Tibial nerve (tissue), 4 donors: ENCODE measurements at regions not wholly inside any gene's neighbourhood (a gene's known extent, or its start where the extent isn't known, plus 50 kb on each side); places are given as distances from the start of the nearest gene placed in this dataset.

ENCODE experiments used
- DNase-seq, 2 donors: peaks; one replicate each; pipeline ENCODE4 v3.0.0-alpha.2; 2019; ENCODE audit warnings: low spot score in 2 of 2
- H3K27ac ChIP-seq, 4 donors: fragments of 200-600 bp; sonication (generic) in 3 of 4; one replicate each; pipeline ENCODE4 v1.5.1; 2017 to 2019; ENCODE audit warnings: mild to moderate bottlenecking in 1 of 4
- H3K27me3 ChIP-seq, 2 donors: fragments of 200-600 bp; sonication (generic) in 1 of 2; one replicate each; pipeline versions ENCODE4 v1.5.1 to v1.6.0; 2017 to 2019
- H3K36me3 ChIP-seq, 3 donors: fragments of 200-600 bp; sonication (generic); one replicate each; pipeline ENCODE4 v1.5.1; 2018 to 2019
- H3K4me1 ChIP-seq, 4 donors: fragments of 200-600 bp; sonication (generic) in 3 of 4; one replicate each; pipeline ENCODE4 v1.5.1; 2017 to 2019
- H3K4me3 ChIP-seq, 4 donors: fragments of 200-600 bp; sonication (generic) in 3 of 4; one replicate each; pipeline ENCODE4 v1.5.1; 2017 to 2019; ENCODE audit warnings: mild to moderate bottlenecking in 1 of 4, moderate library complexity in 1 of 4
- H3K9me3 ChIP-seq, 4 donors: fragments of 200-600 bp; sonication (generic) in 3 of 4; one replicate each; pipeline ENCODE4 v1.5.1; 2017 to 2019
- CTCF ChIP-seq, 5 experiments: fragments of 200-600 bp in 3 of 5; fragments of 450-650 bp in 2 of 5; sonication (generic) in 3 of 5; IDR thresholded peaks; one replicate each; pipeline ENCODE4 v1.5.1; 2016 to 2019; ENCODE audit warnings: antibody characterized with exemption in 5 of 5, mild to moderate bottlenecking in 3 of 5, moderate library complexity in 2 of 5
- EP300 ChIP-seq, 2 donors: sonication (generic); formaldehyde crosslinking; IDR thresholded peaks; one replicate each; pipeline ENCODE4 v1.6.1; 2017; ENCODE audit warnings: antibody characterized with exemption in 2 of 2, mild to moderate bottlenecking in 1 of 2
- POLR2A ChIP-seq, 2 donors: fragments of 450-650 bp; IDR thresholded peaks; one replicate each; pipeline ENCODE4 v1.6.1; 2017; ENCODE audit warnings: antibody characterized with exemption in 2 of 2, mild to moderate bottlenecking in 2 of 2, moderate library complexity in 2 of 2
- WGBS, 2 donors: methylation state at CpG; one replicate each; pipeline ENCODE4 v1.1.5; 2018; 5-methylcytosine and 5-hydroxymethylcytosine counted together

- 90 to 96% methylated on average over 1 of the region's 1 CpG for WGBS, 2 donors
- no peak overlapping the region for H3K4me3 ChIP-seq
- H3K36me3 ChIP-seq: no peaks in the 10 kb centered on the region
- no peak overlapping the region for H3K27ac ChIP-seq
- no peaks in the 10 kb centered on the region for H3K27me3 ChIP-seq
- no peak for DNase-seq
- H3K4me1 ChIP-seq: no peaks in the 10 kb centered on the region
- no peaks in the 10 kb centered on the region for H3K9me3 ChIP-seq
- TF ChIP-seq CTCF (IDR thresholded peaks at IDR 0.05) (no peak), EP300 (IDR thresholded peaks at IDR 0.05) (no peak), POLR2A (IDR thresholded peaks at IDR 0.05) (no peak)
These were observed 303.1 kb upstream of the CHORDC1 start for GRCh38 chr11:90525962-90526361.

GRCh38 chr11:90512846-90513245 lies 290.0 kb upstream of the CHORDC1 start:
- Histone ChIP-seq H3K9me3 (no peaks in the 10 kb centered on the region), H3K36me3 (no peaks in the 10 kb centered on the region)

GRCh38 chr11:90510839-90511238 lies 288.0 kb upstream of the CHORDC1 start:
- TF ChIP-seq EP300 (IDR thresholded peaks at IDR 0.05) (no peak), CTCF (IDR thresholded peaks at IDR 0.05) (no peak), POLR2A (IDR thresholded peaks at IDR 0.05) (no peak)
- H3K4me1 ChIP-seq: no peaks in the 10 kb centered on the region
- no peak overlapping the region for H3K27ac ChIP-seq
- DNase-seq: no peak
- 60 to 74% methylated on average over 5 of the region's 5 CpGs for WGBS, 2 donors
- no peaks in the 10 kb centered on the region for H3K27me3 ChIP-seq
- H3K4me3 ChIP-seq: no peak overlapping the region
- no peaks in the 10 kb centered on the region for H3K9me3 ChIP-seq
- no peaks in the 10 kb centered on the region for H3K36me3 ChIP-seq

More at GRCh38 chr11:90512846-90513245, 290.0 kb upstream of the CHORDC1 start:
- Histone ChIP-seq H3K4me1 (no peaks in the 10 kb centered on the region), H3K4me3 (no peak overlapping the region), H3K27ac (no peak overlapping the region), H3K27me3 (no peaks in the 10 kb centered on the region)
- TF ChIP-seq EP300 (IDR thresholded peaks at IDR 0.05) (no peak), CTCF (IDR thresholded peaks at IDR 0.05) (no peak), POLR2A (IDR thresholded peaks at IDR 0.05) (no peak)
- DNase-seq: no peak

GRCh38 chr11:90500922-90501568 lies 278.2 kb upstream of the CHORDC1 start:
- no peak for DNase-seq
- no peak overlapping the region for H3K4me3 ChIP-seq
- no peaks in the 10 kb centered on the region for H3K27me3 ChIP-seq
- H3K9me3 ChIP-seq: peaks cover 0 to 17% (median 0%) of the 10 kb centered on the region in 4 donors
- no peaks in the 10 kb centered on the region for H3K36me3 ChIP-seq
- no peak overlapping the region for H3K27ac ChIP-seq
- TF ChIP-seq CTCF (IDR thresholded peaks at IDR 0.05) (no peak), POLR2A (IDR thresholded peaks at IDR 0.05) (no peak), EP300 (IDR thresholded peaks at IDR 0.05) (no peak)
- H3K4me1 ChIP-seq: no peaks in the 10 kb centered on the region
- 73 to 87% methylated on average over 5 of the region's 5 CpGs for WGBS, 2 donors

GRCh38 chr11:90496722-90497121 lies 273.9 kb upstream of the CHORDC1 start:
- 87 to 91% methylated on average over 1 of the region's 1 CpG for WGBS, 2 donors
- TF ChIP-seq EP300 (IDR thresholded peaks at IDR 0.05): no peak
- TF ChIP-seq POLR2A (IDR thresholded peaks at IDR 0.05): no peak
- TF ChIP-seq CTCF (IDR thresholded peaks at IDR 0.05): no peak

More at GRCh38 chr11:90496722-90497121, 273.9 kb upstream of the CHORDC1 start:
- Histone ChIP-seq H3K4me3 (no peak overlapping the region), H3K36me3 (no peaks in the 10 kb centered on the region), H3K27ac (no peak overlapping the region), H3K9me3 (peaks cover 0 to 17% (median 0%) of the 10 kb centered on the region in 4 donors), H3K4me1 (no peaks in the 10 kb centered on the region), H3K27me3 (no peaks in the 10 kb centered on the region)
- no peak for DNase-seq
